ENCODE measurements at regions not wholly inside any gene's neighbourhood (a gene's known extent, or its start where the extent isn't known, plus 50 kb on each side); places are given as distances from the start of the nearest gene placed in this dataset.

DNA sequence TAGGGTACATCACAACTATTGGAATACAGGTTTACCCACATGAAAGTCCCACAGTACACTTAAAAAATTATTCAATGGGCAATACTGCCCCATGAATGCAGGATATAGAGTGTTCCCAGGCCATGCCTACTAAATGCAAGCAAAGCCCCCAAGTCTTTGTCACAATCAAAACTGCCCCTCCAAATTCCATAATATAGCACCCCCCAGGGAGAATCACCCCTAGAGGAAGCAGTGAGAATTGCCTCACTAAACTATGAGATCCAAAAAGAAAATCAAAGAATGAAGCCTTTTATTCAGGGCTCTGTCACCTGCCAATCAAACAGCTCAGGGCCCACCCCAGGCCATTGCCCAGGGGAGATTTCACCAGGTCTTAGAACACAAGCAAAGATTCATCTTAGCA lies 90.8 kb downstream of the ATPSCKMT start:
- ATAC-seq, result no peak
- TF ChIP-seq, protein P1, sequence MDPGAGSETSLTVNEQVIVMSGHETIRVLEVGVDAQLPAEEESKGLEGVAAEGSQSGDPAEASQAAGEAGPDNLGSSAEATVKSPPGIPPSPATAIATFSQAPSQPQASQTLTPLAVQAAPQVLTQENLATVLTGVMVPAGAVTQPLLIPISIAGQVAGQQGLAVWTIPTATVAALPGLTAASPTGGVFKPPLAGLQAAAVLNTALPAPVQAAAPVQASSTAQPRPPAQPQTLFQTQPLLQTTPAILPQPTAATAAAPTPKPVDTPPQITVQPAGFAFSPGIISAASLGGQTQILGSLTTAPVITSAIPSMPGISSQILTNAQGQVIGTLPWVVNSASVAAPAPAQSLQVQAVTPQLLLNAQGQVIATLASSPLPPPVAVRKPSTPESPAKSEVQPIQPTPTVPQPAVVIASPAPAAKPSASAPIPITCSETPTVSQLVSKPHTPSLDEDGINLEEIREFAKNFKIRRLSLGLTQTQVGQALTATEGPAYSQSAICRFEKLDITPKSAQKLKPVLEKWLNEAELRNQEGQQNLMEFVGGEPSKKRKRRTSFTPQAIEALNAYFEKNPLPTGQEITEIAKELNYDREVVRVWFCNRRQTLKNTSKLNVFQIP (CRISPR knock-in tag; IDR thresholded peaks at IDR 0.05; ENCODE audit: borderline replicate concordance, low read depth), result no peak

DNA sequence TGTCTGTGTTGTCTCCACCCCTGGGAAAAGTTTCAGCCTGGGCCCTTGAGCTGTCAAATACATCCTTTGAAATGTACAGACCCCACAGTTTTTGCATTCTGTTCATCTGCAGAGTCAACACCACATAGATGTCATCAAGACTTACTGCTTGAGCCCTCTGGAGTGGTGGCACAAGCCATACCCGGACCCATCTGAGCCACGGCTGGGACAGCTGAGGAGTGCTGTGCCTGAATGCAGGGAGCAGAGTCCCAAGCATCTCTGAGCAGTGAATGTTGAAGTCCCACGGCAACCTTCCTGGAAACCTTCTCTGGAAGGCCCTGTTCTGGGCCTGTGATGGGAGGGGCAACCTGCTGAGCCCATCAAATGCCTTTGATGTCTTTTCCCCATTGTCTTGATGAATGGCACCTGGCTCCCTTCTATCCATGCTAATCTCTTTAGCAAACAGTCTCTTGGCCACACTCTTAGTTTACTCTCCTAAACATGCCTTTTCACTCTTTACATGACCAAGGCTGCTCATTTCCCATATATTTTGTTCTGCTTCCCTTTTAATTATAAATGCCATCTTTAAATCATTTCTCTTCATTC lies 92.5 kb downstream of the ATPSCKMT start:
- ATAC-seq, result no peak
- TF ChIP-seq ZNF70 (CRISPR knock-in tag; IDR thresholded peaks at IDR 0.05) (no peak), ESRRG (CRISPR knock-in tag; IDR thresholded peaks at IDR 0.05) (no peak), GLIS3 (CRISPR knock-in tag; IDR thresholded peaks at IDR 0.05) (no peak), OSR1 (CRISPR knock-in tag; IDR thresholded peaks at IDR 0.05) (no peak)
- TF ChIP-seq, protein P2, sequence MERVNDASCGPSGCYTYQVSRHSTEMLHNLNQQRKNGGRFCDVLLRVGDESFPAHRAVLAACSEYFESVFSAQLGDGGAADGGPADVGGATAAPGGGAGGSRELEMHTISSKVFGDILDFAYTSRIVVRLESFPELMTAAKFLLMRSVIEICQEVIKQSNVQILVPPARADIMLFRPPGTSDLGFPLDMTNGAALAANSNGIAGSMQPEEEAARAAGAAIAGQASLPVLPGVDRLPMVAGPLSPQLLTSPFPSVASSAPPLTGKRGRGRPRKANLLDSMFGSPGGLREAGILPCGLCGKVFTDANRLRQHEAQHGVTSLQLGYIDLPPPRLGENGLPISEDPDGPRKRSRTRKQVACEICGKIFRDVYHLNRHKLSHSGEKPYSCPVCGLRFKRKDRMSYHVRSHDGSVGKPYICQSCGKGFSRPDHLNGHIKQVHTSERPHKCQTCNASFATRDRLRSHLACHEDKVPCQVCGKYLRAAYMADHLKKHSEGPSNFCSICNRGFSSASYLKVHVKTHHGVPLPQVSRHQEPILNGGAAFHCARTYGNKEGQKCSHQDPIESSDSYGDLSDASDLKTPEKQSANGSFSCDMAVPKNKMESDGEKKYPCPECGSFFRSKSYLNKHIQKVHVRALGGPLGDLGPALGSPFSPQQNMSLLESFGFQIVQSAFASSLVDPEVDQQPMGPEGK (CRISPR knock-in tag; IDR thresholded peaks at IDR 0.05; ENCODE audit: borderline replicate concordance), result no peak

DNA sequence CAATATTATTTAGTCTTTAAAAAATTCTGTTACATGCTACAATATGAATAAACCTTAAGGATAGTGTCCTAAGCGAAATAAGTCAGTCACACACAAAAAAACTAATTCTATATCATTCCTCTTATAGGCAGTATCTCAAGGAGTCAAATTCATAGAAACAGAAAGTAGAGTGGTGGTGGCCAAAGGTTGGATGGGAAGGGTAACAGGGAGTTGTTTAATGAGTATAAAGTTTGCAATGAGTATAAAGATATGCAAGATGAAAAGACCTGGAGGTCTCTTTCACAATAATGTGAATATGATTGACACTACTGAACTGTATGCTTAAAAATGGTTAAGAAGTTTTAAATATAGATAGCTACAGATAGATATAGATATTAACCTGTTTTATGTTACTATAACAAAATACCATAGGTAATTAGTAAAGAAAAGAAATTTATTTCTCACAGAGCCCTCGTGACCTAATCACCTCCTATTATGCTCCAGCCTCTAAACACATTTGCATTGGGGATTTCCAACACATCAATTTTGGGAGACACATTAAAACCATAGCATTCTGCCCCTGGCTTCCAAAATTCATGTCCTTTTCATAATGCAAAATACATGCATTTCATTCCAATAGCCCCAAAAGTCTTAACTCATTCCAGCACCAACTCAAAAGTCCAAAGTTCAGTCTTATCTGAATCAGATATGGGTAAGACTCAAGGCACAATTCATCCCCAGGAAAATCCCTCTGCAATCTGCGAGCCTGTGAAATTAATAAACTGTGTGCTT lies 93.6 kb downstream of the ATPSCKMT start:
- TF ChIP-seq PPARA (CRISPR knock-in tag; IDR thresholded peaks at IDR 0.05; ENCODE audit: borderline replicate concordance) (no peak), ISL1 (CRISPR knock-in tag; IDR thresholded peaks at IDR 0.05) (no peak), BACH2 (CRISPR knock-in tag; IDR thresholded peaks at IDR 0.05; ENCODE audit: borderline replicate concordance) (no peak), GLIS3 (CRISPR knock-in tag; IDR thresholded peaks at IDR 0.05) (no peak)
- TF ChIP-seq, protein P2 (CRISPR knock-in tag; IDR thresholded peaks at IDR 0.05; ENCODE audit: borderline replicate concordance), result no peak
- ATAC-seq, result no peak

DNA sequence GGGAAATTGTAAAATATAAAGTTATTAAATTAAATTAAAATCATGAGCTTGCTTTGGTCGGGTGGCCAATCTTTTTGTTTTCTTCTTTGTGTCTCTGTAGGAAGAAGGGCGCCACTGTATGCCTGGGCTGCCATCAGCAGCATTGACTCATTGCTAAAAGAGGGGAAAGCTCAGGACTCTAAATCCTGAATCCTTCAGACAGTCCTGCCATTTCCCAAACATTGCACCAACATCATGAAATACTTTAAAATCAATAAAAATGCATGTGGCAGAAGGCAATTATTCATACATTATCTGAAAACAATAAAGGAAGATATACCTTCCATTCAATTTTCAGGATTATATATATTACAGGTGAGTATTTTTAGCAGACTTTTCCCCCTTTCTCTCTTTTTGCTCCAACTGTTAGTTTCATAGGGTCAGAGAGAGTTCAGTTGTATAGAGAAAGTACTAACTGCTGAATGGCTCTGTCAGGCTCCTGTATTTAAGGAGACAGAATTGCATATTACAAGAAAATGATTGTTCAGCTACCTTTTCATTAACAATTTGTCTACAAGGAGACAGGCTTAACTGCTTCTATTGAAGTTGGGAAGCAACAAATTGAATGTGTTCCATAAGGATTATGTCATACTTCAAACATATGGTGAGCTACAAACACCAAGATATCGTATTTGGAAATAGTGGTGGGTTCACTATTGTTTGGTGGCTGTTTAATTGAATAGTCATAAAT lies 95.7 kb downstream of the ATPSCKMT start:
- TF ChIP-seq, protein P3, sequence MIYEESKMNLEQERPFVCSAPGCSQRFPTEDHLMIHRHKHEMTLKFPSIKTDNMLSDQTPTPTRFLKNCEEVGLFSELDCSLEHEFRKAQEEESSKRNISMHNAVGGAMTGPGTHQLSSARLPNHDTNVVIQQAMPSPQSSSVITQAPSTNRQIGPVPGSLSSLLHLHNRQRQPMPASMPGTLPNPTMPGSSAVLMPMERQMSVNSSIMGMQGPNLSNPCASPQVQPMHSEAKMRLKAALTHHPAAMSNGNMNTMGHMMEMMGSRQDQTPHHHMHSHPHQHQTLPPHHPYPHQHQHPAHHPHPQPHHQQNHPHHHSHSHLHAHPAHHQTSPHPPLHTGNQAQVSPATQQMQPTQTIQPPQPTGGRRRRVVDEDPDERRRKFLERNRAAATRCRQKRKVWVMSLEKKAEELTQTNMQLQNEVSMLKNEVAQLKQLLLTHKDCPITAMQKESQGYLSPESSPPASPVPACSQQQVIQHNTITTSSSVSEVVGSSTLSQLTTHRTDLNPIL (CRISPR knock-in tag; IDR thresholded peaks at IDR 0.05; ENCODE audit: low read depth), result no peak
- TF ChIP-seq, protein P2 (CRISPR knock-in tag; IDR thresholded peaks at IDR 0.05; ENCODE audit: borderline replicate concordance), result no peak
- no peak for TF ChIP-seq CSDC2 (CRISPR knock-in tag; IDR thresholded peaks at IDR 0.05)
- TF ChIP-seq ZFP3 (CRISPR knock-in tag; IDR thresholded peaks at IDR 0.05), result no peak
- TF ChIP-seq, protein P4, sequence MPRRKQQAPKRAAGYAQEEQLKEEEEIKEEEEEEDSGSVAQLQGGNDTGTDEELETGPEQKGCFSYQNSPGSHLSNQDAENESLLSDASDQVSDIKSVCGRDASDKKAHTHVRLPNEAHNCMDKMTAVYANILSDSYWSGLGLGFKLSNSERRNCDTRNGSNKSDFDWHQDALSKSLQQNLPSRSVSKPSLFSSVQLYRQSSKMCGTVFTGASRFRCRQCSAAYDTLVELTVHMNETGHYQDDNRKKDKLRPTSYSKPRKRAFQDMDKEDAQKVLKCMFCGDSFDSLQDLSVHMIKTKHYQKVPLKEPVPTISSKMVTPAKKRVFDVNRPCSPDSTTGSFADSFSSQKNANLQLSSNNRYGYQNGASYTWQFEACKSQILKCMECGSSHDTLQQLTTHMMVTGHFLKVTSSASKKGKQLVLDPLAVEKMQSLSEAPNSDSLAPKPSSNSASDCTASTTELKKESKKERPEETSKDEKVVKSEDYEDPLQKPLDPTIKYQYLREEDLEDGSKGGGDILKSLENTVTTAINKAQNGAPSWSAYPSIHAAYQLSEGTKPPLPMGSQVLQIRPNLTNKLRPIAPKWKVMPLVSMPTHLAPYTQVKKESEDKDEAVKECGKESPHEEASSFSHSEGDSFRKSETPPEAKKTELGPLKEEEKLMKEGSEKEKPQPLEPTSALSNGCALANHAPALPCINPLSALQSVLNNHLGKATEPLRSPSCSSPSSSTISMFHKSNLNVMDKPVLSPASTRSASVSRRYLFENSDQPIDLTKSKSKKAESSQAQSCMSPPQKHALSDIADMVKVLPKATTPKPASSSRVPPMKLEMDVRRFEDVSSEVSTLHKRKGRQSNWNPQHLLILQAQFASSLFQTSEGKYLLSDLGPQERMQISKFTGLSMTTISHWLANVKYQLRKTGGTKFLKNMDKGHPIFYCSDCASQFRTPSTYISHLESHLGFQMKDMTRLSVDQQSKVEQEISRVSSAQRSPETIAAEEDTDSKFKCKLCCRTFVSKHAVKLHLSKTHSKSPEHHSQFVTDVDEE (CRISPR knock-in tag; IDR thresholded peaks at IDR 0.05), result no peak
- TF ChIP-seq GLIS3 (CRISPR knock-in tag; IDR thresholded peaks at IDR 0.05), result no peak
- TF ChIP-seq, protein P5, sequence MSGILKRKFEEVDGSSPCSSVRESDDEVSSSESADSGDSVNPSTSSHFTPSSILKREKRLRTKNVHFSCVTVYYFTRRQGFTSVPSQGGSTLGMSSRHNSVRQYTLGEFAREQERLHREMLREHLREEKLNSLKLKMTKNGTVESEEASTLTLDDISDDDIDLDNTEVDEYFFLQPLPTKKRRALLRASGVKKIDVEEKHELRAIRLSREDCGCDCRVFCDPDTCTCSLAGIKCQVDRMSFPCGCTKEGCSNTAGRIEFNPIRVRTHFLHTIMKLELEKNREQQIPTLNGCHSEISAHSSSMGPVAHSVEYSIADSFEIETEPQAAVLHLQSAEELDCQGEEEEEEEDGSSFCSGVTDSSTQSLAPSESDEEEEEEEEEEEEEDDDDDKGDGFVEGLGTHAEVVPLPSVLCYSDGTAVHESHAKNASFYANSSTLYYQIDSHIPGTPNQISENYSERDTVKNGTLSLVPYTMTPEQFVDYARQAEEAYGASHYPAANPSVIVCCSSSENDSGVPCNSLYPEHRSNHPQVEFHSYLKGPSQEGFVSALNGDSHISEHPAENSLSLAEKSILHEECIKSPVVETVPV (CRISPR knock-in tag; IDR thresholded peaks at IDR 0.05), result no peak
- TF ChIP-seq, protein P1 (CRISPR knock-in tag; IDR thresholded peaks at IDR 0.05; ENCODE audit: borderline replicate concordance, low read depth), result no peak
- TF ChIP-seq ESRRG (CRISPR knock-in tag; IDR thresholded peaks at IDR 0.05), result no peak
- no peak for TF ChIP-seq ZNF565 (CRISPR knock-in tag; conservative IDR thresholded peaks at IDR 0.05; ENCODE audit: low read depth)
- no peak for TF ChIP-seq BACH2 (CRISPR knock-in tag; IDR thresholded peaks at IDR 0.05; ENCODE audit: borderline replicate concordance)
- TF ChIP-seq PPARA (CRISPR knock-in tag; IDR thresholded peaks at IDR 0.05; ENCODE audit: borderline replicate concordance), result no peak
- no peak for TF ChIP-seq ZC3H10 (CRISPR knock-in tag; IDR thresholded peaks at IDR 0.05)
- TF ChIP-seq ZFP30 (CRISPR knock-in tag; IDR thresholded peaks at IDR 0.05), result no peak
- no peak for TF ChIP-seq OSR1 (CRISPR knock-in tag; IDR thresholded peaks at IDR 0.05)
- TF ChIP-seq ZNF70 (CRISPR knock-in tag; IDR thresholded peaks at IDR 0.05), result no peak
- ATAC-seq, result no peak

All from SK-N-SH treated with all-trans-retinoic acid at 6 μM for 48 hours (cell line).